GM12878 (cell line): ENCODE measurements at regions not wholly inside any gene's neighbourhood (a gene's known extent, or its start where the extent isn't known, plus 50 kb on each side); places are given as distances from the start of the nearest gene placed in this dataset.

ENCODE experiments used
- CUX1 ChIP-seq: IDR thresholded peaks from 2 replicates; pipeline ENCODE4 v1.6.1; 2012; ENCODE audit warnings: improper control_type of control experiment, low read depth, low read length; ENCODE audit not compliant: insufficient replicate concordance
- IKZF1 ChIP-seq: fragments of 450-650 bp; conservative IDR thresholded peaks from 2 replicates; pipeline ENCODE4 v1.6.1; 2017; ENCODE audit warnings: antibody characterized with exemption, mild to moderate bottlenecking
- MTA3 ChIP-seq: IDR thresholded peaks from 2 replicates; pipeline ENCODE4 v1.6.1; 2012; ENCODE audit warnings: low read length, inconsistent platforms, borderline replicate concordance
- NR2C2 ChIP-seq: IDR thresholded peaks from 2 replicates; pipeline ENCODE4 v1.6.1; 2011; ENCODE audit warnings: borderline replicate concordance, low read depth; ENCODE audit not compliant: control insufficient read depth, insufficient read length
- PML ChIP-seq: IDR thresholded peaks from 2 replicates; pipeline ENCODE4 v1.6.1; 2012; ENCODE audit warnings: low read length, inconsistent platforms
- POLR2AphosphoS5 ChIP-seq: IDR thresholded peaks from 2 replicates; pipeline ENCODE4 v1.6.1; 2011; ENCODE audit warnings: mild to moderate bottlenecking, low read length, inconsistent platforms
- TF ChIP-seq, protein P1 (sequence below): fragments of 450-650 bp; IDR thresholded peaks from 2 replicates; pipeline ENCODE4 v1.6.1; 2017; ENCODE audit warnings: mild to moderate bottlenecking, moderate library complexity

DNA sequence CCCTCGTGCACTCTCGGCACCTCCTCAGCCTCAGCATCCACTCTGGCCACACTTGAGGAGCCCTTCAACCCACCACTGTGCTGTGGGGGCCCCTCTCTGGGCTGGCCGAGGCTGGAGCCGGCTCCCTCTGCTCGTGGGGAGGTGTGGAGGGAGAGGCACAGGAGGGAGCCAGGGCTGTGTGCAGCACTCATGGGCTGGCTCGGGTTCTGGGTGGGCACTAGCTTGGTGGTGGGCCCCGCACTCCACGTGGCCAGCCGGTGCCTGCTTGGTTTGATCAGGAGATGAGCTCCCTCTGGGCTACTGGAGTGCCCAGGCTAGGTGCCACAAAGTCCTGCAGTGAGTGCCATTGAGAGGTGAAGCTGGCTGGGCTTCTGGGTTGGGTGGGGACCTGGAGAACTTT lies 949.4 kb upstream of the GJE1 start (continued):
- TF ChIP-seq CUX1 (no peak), MTA3 (no peak), IKZF1 (no peak), PML (no peak), NR2C2 (no peak), POLR2AphosphoS5 (no peak)
- TF ChIP-seq, protein P1, sequence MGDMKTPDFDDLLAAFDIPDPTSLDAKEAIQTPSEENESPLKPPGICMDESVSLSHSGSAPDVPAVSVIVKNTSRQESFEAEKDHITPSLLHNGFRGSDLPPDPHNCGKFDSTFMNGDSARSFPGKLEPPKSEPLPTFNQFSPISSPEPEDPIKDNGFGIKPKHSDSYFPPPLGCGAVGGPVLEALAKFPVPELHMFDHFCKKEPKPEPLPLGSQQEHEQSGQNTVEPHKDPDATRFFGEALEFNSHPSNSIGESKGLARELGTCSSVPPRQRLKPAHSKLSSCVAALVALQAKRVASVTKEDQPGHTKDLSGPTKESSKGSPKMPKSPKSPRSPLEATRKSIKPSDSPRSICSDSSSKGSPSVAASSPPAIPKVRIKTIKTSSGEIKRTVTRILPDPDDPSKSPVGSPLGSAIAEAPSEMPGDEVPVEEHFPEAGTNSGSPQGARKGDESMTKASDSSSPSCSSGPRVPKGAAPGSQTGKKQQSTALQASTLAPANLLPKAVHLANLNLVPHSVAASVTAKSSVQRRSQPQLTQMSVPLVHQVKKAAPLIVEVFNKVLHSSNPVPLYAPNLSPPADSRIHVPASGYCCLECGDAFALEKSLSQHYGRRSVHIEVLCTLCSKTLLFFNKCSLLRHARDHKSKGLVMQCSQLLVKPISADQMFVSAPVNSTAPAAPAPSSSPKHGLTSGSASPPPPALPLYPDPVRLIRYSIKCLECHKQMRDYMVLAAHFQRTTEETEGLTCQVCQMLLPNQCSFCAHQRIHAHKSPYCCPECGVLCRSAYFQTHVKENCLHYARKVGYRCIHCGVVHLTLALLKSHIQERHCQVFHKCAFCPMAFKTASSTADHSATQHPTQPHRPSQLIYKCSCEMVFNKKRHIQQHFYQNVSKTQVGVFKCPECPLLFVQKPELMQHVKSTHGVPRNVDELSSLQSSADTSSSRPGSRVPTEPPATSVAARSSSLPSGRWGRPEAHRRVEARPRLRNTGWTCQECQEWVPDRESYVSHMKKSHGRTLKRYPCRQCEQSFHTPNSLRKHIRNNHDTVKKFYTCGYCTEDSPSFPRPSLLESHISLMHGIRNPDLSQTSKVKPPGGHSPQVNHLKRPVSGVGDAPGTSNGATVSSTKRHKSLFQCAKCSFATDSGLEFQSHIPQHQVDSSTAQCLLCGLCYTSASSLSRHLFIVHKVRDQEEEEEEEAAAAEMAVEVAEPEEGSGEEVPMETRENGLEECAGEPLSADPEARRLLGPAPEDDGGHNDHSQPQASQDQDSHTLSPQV: no peak
